VCaP (cell line): ENCODE measurements at regions not wholly inside any gene's neighbourhood (a gene's known extent, or its start where the extent isn't known, plus 50 kb on each side); places are given as distances from the start of the nearest gene placed in this dataset.
"Not testable (repeated sequence)": the region's sequence is repeated elsewhere in the genome, so short reads cannot be mapped to it uniquely, and the experiment has no call there.

Experiments used
- H3K27ac ChIP-seq: fragments of 450-650 bp; 2 replicates; pipeline ENCODE4 v1.5.1; 2017
- CTCF ChIP-seq: fragments of 450-650 bp; conservative IDR thresholded peaks from 2 replicates; pipeline ENCODE4 v1.5.1; 2017; ENCODE audit warnings: mild to moderate bottlenecking, moderate library complexity

GRCh38 chr17:34474706-34475105 lies 104.7 kb upstream of the TMEM132E start:
- 0 out of 2 replicates have a peak, but pooled peaks have one; percentile 4 for TF ChIP-seq CTCF
- no peak overlapping the region for H3K27ac ChIP-seq

GRCh38 chr17:34472363-34472762 lies 107.0 kb upstream of the TMEM132E start:
- no peak for TF ChIP-seq CTCF

GRCh38 chr17:34471278-34471677 lies 108.1 kb upstream of the TMEM132E start:
- H3K27ac ChIP-seq: not testable (repeated sequence)

More at GRCh38 chr17:34472363-34472762, 107.0 kb upstream of the TMEM132E start:
- H3K27ac ChIP-seq: no peak overlapping the region

- no peak for TF ChIP-seq CTCF
- H3K27ac ChIP-seq: no peak overlapping the region
These were observed 102.8 kb upstream of the CCL1 start for GRCh38 chr17:34465789-34466188.

- no peak for TF ChIP-seq CTCF
- no peak overlapping the region for H3K27ac ChIP-seq
These were observed 101.8 kb upstream of the CCL1 start for GRCh38 chr17:34464812-34465211.

GRCh38 chr17:34458266-34458665 lies 95.2 kb upstream of the CCL1 start:
- no peak for TF ChIP-seq CTCF
- H3K27ac ChIP-seq: no peak overlapping the region

- TF ChIP-seq CTCF: no peak
These were observed 93.1 kb upstream of the CCL1 start for GRCh38 chr17:34456121-34456520.

GRCh38 chr17:34452769-34453168 lies 89.7 kb upstream of the CCL1 start:
- H3K27ac ChIP-seq: no peak overlapping the region
- TF ChIP-seq CTCF: no peak

More at GRCh38 chr17:34456121-34456520, 93.1 kb upstream of the CCL1 start:
- no peak overlapping the region for H3K27ac ChIP-seq
